ENCODE measurements at regions not wholly inside any gene's neighbourhood (a gene's known extent, or its start where the extent isn't known, plus 50 kb on each side); places are given as distances from the start of the nearest gene placed in this dataset.

DNA sequence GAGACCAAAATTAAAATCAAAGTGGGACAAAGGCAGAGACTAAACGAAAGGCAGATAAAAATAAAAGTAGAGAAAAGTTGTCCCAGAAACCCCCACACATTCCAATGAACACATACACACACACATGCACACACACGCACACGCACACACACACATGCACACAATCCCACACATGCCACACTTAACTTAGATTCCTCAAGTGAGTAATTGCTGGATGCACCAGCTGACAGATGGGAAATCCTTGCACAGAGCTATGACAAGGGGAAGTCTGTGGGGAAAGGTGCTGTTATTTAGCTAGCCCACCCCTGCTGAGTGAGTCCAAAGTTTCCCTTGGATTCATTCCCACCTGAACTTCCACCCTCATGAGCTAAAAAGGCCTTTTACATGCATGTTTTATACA lies 233.9 kb downstream of the RAB28 start:
- in situ Hi-C loops (cut with HindIII; ENCODE audit: low pct_ligation_motif_present, low sequenced_read_pairs): no loop called here
- TF ChIP-seq, protein P1, sequence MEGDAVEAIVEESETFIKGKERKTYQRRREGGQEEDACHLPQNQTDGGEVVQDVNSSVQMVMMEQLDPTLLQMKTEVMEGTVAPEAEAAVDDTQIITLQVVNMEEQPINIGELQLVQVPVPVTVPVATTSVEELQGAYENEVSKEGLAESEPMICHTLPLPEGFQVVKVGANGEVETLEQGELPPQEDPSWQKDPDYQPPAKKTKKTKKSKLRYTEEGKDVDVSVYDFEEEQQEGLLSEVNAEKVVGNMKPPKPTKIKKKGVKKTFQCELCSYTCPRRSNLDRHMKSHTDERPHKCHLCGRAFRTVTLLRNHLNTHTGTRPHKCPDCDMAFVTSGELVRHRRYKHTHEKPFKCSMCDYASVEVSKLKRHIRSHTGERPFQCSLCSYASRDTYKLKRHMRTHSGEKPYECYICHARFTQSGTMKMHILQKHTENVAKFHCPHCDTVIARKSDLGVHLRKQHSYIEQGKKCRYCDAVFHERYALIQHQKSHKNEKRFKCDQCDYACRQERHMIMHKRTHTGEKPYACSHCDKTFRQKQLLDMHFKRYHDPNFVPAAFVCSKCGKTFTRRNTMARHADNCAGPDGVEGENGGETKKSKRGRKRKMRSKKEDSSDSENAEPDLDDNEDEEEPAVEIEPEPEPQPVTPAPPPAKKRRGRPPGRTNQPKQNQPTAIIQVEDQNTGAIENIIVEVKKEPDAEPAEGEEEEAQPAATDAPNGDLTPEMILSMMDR (IDR thresholded peaks at IDR 0.05; ENCODE audit: low read depth, low read length, missing control alignments): no peak
- Histone ChIP-seq H3K4me3 (ENCODE audit: low read depth, low read length) (no peak overlapping the region), H3K36me3 (replicated peaks) (no peaks in the 10 kb centered on the region), H3K27ac (no peak overlapping the region), H3K27me3 (replicated peaks) (no peaks in the 10 kb centered on the region)
- no peak for DNase-seq

DNA sequence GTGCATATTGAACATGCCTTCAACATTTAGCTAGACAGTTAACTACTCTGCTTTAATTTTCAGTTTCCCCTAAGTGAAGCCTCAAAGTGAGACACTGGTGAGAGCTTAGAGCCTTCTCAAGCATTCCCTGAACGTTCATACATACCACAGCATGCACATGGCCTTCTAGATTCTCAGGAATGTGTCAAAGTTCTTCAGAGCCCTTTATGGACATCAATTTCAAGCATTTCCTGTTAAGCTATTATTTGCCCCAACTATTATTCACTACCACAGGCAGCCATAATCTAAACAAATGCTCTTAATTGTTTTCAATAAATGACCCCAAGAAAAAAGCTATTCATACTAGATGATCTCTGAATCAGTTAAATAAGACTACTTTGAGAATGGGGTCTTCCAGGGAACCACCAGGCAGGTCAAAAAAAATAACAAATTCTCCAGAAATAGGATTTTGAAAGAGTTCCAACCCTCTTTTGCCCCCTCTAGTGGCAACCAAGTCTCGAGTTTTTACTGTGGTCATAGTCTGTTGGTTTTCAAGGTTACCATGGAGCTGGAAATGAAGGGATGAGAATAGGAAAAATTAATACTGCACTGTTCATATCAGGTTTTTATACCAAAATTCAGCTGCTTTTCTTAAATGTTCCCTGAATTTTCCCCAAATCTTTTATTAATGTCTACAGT lies 235.4 kb downstream of the RAB28 start:
- in situ Hi-C loops (cut with HindIII; ENCODE audit: low pct_ligation_motif_present, low sequenced_read_pairs): no loop called here
- no peaks in the 10 kb centered on the region for H3K36me3 ChIP-seq (replicated peaks)
- H3K27ac ChIP-seq: no peak overlapping the region
- peak; percentile 53 for DNase-seq
- TF ChIP-seq, protein P1 (IDR thresholded peaks at IDR 0.05; ENCODE audit: low read depth, low read length, missing control alignments): peak; percentile 60
- H3K27me3 ChIP-seq (replicated peaks): no peaks in the 10 kb centered on the region
- no peak overlapping the region for H3K4me3 ChIP-seq (ENCODE audit: low read depth, low read length)

DNA sequence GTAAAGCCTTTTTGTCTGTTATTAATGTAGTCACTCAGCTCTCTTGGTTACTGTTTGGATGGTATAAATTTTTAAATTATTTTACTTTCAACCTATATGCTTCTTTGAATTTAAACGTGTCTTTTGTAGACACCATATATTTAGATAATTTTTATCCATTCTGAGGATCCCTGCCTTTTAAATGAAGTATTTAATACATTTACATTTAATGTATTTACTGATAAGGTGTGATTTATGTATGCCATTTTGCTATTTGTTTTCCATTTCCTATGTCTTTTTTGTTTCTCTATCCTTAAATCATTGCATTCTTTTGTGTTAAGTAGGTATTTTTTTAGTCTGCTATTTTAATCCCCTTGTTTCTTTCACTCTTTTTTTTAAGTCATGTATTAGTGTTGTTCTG lies 238.0 kb downstream of the RAB28 start:
- TF ChIP-seq, protein P1 (IDR thresholded peaks at IDR 0.05; ENCODE audit: low read depth, low read length, missing control alignments): no peak
- DNase-seq: no peak
- no peak overlapping the region for H3K27ac ChIP-seq
- no peak overlapping the region for H3K4me3 ChIP-seq (ENCODE audit: low read depth, low read length)
- in situ Hi-C loops (cut with HindIII; ENCODE audit: low pct_ligation_motif_present, low sequenced_read_pairs): no loop called here
- no peaks in the 10 kb centered on the region for H3K36me3 ChIP-seq (replicated peaks)
- no peaks in the 10 kb centered on the region for H3K27me3 ChIP-seq (replicated peaks)

DNA sequence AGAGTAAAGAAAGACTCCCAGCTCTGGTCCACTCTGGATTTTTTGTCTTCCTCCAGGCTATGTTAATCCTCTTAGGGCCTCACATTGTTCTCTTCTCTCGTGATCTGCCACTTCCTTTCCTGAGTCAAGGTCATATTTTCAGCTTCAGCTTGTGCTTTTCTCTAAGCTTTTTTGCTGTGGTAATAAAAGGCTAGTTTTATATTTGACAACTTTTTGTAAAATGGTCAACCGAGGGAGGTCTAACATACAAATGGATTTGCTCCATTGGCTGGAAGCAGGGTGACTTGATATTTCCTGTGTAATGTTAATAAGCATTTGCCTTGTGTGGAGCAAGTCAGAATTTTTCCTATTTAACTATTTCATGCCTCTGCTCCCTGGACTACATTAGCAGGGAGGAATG lies 239.7 kb downstream of the RAB28 start:
- Histone ChIP-seq H3K36me3 (replicated peaks) (no peaks in the 10 kb centered on the region), H3K4me3 (ENCODE audit: low read depth, low read length) (no peak overlapping the region), H3K27ac (no peak overlapping the region), H3K27me3 (replicated peaks) (no peaks in the 10 kb centered on the region)
- TF ChIP-seq, protein P1 (IDR thresholded peaks at IDR 0.05; ENCODE audit: low read depth, low read length, missing control alignments): no peak
- DNase-seq: no peak
- in situ Hi-C loops (cut with HindIII; ENCODE audit: low pct_ligation_motif_present, low sequenced_read_pairs): no loop called here

DNA sequence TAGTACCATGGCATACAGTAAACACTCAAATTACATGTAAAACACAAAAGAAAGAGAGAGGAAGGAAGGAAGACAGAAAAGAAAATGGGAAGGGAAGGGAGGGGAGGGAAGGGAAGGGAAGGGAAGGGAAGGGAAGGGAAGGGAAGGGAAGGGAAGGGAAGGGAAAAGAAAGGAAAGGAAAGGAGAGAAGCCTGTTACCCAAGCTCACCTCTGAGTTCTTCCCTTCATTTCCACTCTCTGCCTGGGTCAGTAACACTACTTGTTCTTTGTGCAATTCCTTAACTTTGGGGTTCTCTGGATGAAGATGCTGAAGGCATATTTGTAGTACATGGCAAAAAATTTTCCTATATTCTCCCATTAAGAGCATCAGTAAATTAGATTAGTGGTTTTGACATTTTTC lies 241.0 kb downstream of the RAB28 start:
- TF ChIP-seq, protein P1 (IDR thresholded peaks at IDR 0.05; ENCODE audit: low read depth, low read length, missing control alignments): no peak
- H3K36me3 ChIP-seq (replicated peaks): no peaks in the 10 kb centered on the region
- no peaks in the 10 kb centered on the region for H3K27me3 ChIP-seq (replicated peaks)
- no peak overlapping the region for H3K4me3 ChIP-seq (ENCODE audit: low read depth, low read length)
- in situ Hi-C loops (cut with HindIII; ENCODE audit: low pct_ligation_motif_present, low sequenced_read_pairs): no loop called here
- no peak overlapping the region for H3K27ac ChIP-seq
- DNase-seq: no peak

DNA sequence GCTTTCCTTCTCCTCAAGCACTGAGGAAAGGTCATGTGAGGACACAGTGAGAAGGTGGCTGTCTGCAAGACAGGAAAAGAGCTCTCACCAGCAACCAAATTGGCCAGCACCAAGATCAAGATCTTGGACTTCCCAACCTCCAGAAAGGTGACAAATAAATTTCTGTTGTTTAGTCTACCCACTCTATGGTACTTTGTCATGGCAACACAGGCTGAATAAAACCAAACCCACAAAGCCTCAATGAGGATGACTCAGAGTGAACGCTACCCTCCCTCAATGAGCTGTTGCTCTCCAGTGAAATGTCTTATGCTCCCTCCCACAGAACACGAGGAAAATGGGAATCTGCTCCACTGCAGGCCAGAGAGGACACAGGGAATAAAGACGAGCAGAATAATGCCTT lies 244.1 kb downstream of the RAB28 start:
- in situ Hi-C loops (cut with HindIII; ENCODE audit: low pct_ligation_motif_present, low sequenced_read_pairs): no loop called here
- H3K27me3 ChIP-seq (replicated peaks): no peaks in the 10 kb centered on the region
- no peak overlapping the region for H3K27ac ChIP-seq
- H3K4me3 ChIP-seq (ENCODE audit: low read depth, low read length): no peak overlapping the region
- DNase-seq: peak; percentile 43
- no peaks in the 10 kb centered on the region for H3K36me3 ChIP-seq (replicated peaks)
- TF ChIP-seq, protein P1 (IDR thresholded peaks at IDR 0.05; ENCODE audit: low read depth, low read length, missing control alignments): no peak
